Jurkat, Clone E6-1 (cell line): ENCODE measurements at regions not wholly inside any gene's neighbourhood (a gene's known extent, or its start where the extent isn't known, plus 50 kb on each side); places are given as distances from the start of the nearest gene placed in this dataset.

Experiments
- DNase-seq: peaks from one replicate; pipeline ENCODE4 v3.0.0-alpha.2; 2011; ENCODE audit warnings: low read depth, low spot score
- H3K4me3 ChIP-seq: 2 replicates; pipeline ENCODE4 v1.5.1; 2011; ENCODE audit warnings: mild to moderate bottlenecking, low read length, control low read depth, moderate library complexity

DNA sequence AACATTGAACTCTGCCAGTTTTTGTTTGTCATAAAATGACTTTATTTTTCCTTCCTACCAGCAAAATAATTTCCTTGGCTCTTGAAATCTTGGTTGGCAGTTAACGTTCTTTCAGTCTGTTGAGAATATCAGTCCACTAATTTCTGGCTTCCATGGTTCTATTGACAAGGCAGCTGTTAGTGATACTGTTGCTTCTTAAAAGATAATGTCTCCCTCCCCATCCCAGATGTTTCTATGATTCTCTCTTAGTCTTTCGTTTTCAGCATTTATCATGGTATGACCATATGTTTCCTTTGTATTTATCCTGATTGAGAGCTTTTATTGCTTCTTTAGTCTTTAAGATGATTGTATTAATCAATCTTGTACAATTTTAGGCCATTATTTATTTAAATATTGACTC is 81.1 kb upstream of the STK26 start:
- H3K4me3 ChIP-seq = no peak overlapping the region
- no peak for DNase-seq

DNA sequence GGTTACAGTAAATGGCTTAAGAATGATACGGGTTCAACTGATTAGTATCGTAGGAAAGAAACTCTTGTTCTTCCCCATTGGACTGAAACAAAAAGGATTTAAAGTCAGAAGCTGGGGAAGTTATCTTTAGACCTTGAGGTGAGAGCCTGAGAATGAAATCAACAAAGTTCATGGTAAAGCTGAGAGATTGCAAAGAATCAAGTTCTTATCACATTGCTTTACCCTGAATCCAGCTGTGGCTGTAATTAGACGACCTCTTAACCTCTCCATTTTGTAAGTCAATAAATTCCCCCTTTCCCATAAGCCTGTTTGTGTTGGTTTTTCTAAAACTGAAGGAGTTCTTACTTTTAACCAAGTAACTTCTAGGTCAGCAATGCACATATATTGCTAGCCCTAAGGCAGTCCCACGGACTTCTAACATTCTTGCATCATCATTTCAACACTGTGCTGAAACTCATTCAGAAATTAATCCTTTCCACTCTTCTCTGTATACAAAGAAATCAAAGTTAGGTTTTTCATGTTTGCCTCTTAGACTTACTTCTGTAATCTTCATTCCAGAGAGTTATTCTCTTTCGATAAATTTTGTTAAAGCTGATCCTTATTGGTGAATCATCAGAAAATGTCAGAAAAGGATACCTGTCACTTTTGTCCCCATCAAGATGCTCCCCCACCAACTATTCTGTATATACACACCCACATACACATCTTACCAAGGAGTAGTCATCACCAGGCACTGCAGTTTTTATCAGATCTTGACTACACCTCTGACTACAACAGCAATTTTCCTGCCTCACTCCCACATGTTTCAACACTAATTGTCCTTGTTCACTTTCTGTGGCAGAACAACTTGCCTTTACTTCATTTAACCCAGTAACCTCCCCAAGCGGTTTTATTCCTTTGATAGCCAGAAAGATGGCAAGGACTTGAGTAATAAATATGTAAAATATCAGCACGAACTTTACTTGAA is 77.9 kb upstream of the STK26 start:
- no peak overlapping the region for H3K4me3 ChIP-seq
- no peak for DNase-seq

- no peak overlapping the region for H3K4me3 ChIP-seq
- DNase-seq = no peak
Observed at GRCh38 chrX:131951166-131951565, 71.9 kb upstream of the STK26 start.

DNA sequence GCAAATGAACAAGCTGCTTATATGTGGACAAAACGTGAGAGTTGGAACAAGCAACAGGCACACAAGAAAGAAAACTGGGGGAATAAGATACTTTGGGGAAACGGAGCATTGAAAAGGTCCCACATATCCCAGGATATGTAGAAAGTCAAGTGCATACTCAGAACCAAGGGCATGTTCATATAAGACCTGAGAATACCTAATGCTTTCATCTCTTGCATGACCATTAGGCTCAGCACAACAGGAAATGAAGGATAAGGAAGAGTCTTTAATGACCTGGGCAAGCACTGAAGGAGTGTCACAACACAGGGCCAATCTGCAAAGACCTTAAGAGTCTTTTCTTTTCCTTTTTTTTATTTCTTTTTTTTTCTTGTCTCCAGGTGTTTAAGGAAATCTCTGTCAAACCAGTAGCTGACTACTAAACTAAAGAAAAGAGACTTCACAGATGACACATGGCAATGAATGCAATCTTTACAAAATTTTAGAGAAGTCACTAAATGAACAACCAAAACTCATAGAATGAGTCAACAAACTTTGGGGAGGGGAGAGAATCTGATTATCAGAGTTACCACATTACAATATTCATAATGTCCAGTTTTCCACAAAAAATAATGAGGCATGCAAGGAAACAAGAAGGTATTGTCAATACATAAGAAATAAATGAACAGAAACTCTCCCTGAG is 67.9 kb upstream of the STK26 start:
- H3K4me3 ChIP-seq = no peak overlapping the region
- no peak for DNase-seq

DNA sequence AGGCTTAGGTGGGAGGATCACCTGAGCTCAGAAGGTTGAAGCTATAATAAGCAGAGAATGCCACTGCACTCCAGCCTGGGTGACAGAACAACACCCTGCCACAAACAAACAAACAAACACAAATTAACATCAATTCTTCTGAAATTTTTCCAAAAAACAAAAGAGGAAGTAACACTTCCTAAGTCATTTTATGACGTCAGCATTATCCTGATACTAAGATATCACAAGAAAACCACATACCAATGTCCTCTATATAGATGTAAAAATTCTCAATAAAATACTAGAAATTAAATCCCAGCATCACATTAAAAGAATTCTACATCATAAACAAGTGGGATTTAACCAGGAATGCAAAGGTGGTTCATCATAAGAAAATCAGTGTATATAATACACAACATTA is 64.4 kb upstream of the STK26 start:
- no peak overlapping the region for H3K4me3 ChIP-seq
- DNase-seq = no peak

DNA sequence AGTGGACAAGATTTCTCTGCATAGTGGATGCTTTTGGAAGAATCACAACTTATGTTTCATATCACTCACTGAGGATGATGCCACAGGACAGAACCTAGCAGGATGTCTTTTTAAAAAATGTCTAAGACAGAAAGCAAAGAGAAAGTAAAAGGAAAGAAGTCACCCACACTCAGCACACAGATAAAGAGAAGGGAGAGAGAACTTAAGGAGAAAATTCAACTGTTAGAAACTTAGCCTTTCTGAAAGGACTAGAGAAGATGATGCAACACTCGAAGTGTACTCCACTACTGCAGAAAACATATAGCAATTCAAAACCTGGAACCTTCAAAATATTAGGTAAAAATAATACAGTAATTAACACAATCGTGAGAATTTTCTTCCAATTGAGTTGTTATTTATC is 52.8 kb upstream of the STK26 start:
- no peak overlapping the region for H3K4me3 ChIP-seq
- no peak for DNase-seq
